ENCODE measurements at regions not wholly inside any gene's neighbourhood (a gene's known extent, or its start where the extent isn't known, plus 50 kb on each side); places are given as distances from the start of the nearest gene placed in this dataset.

DNA sequence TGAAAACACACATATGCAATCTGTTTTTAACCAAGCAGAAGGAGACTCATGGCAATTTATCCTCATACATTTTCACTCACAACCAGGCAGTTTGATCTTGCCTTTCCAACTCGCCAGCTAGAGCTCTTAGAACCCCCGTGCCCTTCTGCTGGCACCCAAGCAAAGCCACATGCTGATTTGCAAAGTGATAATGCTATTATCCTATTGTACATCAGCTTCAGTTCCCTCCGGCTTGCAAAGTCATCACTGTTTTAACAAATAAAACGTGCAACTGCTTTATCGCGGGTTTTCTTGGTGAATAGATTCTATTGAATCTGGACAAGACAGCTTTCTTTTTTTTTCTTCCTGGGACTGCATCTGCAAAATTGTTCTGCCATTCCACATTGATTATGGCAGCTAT is 314.6 kb downstream of the LNPK start:
- Histone ChIP-seq H3K9me2 (ENCODE audit: insufficient read depth) (no peaks in the 10 kb centered on the region), H3K9me3 (ENCODE audit: control insufficient read depth in 1 of 2, insufficient read depth in 1 of 2, low read depth in 1 of 2, low read length in 2 of 2) (no peaks in the 10 kb centered on the region), H4K20me1 (ENCODE audit: insufficient read depth) (no peaks in the 10 kb centered on the region; the same call in 1 of the 2 replicates), H3K79me2 (ENCODE audit: insufficient read depth, low read length) (no peaks in the 10 kb centered on the region), H3K36me3 (ENCODE audit: control insufficient read depth in 1 of 2, insufficient read depth in 2 of 2, low read length in 2 of 2) (no peaks in the 10 kb centered on the region), H3K4me2 (ENCODE audit: low read length) (no peak overlapping the region), H3K4me3 (replicated peaks in 1 of 2; ENCODE audit: low read depth in 1 of 2, low read length in 2 of 2) (no peak overlapping the region), H3K27me3 (ENCODE audit: insufficient read depth, low read length) (no peaks in the 10 kb centered on the region), H3K9ac (ENCODE audit: low read length) (no peak overlapping the region), H2AFZ (ENCODE audit: low read depth, low read length, poor library complexity, severe bottlenecking) (no peak overlapping the region), H3K27ac (ENCODE audit: low read depth, low read length) (no peak overlapping the region), H3K4me1 (ENCODE audit: control insufficient read depth in 1 of 2, insufficient read depth in 2 of 2, low read length in 2 of 2) (no peaks in the 10 kb centered on the region)
- TF ChIP-seq POLR2AphosphoS5 (IDR thresholded peaks at IDR 0.05; ENCODE audit: low read depth, low read length) (no peak), ZBTB33 (IDR thresholded peaks at IDR 0.05; ENCODE audit: extremely low read depth, insufficient replicate concordance, low read length) (no peak), SP1 (IDR thresholded peaks at IDR 0.05; ENCODE audit: low read depth) (no peak), REST (IDR thresholded peaks at IDR 0.05; ENCODE audit: low read depth) (no peak), FOSL1 (IDR thresholded peaks at IDR 0.05; ENCODE audit: low read depth) (no peak), SIN3A (IDR thresholded peaks at IDR 0.05; ENCODE audit: low read depth) (no peak), ATF3 (IDR thresholded peaks at IDR 0.05) (no peak), JUND (IDR thresholded peaks at IDR 0.05) (no peak), ZFX (IDR thresholded peaks at IDR 0.05) (no peak), EZH2 (IDR thresholded peaks at IDR 0.05) (no peak), ZNF274 (IDR thresholded peaks at IDR 0.05; ENCODE audit: low read depth, low read length) (no peak), ELF1 (IDR thresholded peaks at IDR 0.05; ENCODE audit: borderline replicate concordance, low read depth) (no peak), SRF (IDR thresholded peaks at IDR 0.05; ENCODE audit: low read depth) (no peak)
- TF ChIP-seq, protein P1, sequence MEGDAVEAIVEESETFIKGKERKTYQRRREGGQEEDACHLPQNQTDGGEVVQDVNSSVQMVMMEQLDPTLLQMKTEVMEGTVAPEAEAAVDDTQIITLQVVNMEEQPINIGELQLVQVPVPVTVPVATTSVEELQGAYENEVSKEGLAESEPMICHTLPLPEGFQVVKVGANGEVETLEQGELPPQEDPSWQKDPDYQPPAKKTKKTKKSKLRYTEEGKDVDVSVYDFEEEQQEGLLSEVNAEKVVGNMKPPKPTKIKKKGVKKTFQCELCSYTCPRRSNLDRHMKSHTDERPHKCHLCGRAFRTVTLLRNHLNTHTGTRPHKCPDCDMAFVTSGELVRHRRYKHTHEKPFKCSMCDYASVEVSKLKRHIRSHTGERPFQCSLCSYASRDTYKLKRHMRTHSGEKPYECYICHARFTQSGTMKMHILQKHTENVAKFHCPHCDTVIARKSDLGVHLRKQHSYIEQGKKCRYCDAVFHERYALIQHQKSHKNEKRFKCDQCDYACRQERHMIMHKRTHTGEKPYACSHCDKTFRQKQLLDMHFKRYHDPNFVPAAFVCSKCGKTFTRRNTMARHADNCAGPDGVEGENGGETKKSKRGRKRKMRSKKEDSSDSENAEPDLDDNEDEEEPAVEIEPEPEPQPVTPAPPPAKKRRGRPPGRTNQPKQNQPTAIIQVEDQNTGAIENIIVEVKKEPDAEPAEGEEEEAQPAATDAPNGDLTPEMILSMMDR (IDR thresholded peaks at IDR 0.05 in 2 of 3, conservative IDR thresholded peaks at IDR 0.05 in 1 of 3; ENCODE audit: borderline replicate concordance in 1 of 3, insufficient read depth in 1 of 3, low read depth in 2 of 3, low read length in 2 of 3) = no peak
- TF ChIP-seq, protein P2, sequence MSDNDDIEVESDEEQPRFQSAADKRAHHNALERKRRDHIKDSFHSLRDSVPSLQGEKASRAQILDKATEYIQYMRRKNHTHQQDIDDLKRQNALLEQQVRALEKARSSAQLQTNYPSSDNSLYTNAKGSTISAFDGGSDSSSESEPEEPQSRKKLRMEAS (IDR thresholded peaks at IDR 0.05) = no peak
- intact Hi-C loops (cut with micrococcal nuclease) = no loop called here
- ATAC-seq (no peak), DNase-seq (ENCODE audit: low read depth, low spot score) (no peak)
- ChIA-PET POLR2A (no interaction called here), CTCF (interaction anchor here (1.3 to 1.6 kb wide), 2 partner anchors 10 to 410 kb away, joined by 3 to 6 read pairs; no protein-coding TSS in a partner anchor), RAD21 (ENCODE audit: low non-redundant PET in 1 of 2, low total read pairs in 2 of 2, uncharacterized antibody in 2 of 2, unreplicated experiment in 2 of 2) (no interaction called here)
- BruUV-seq (replicated peaks) = no TSS peak
